HG03025 (cell line): ENCODE measurements at regions not wholly inside any gene's neighbourhood (a gene's known extent, or its start where the extent isn't known, plus 50 kb on each side); places are given as distances from the start of the nearest gene placed in this dataset.

Source experiments
- ATAC-seq: cut with Tn5 transposase; IDR thresholded peaks from one replicate; pipeline ENCODE4 v1.9.1; 2021; ENCODE audit warnings: mild to moderate bottlenecking, moderate library complexity; ENCODE audit not compliant: unreplicated experiment, low FRiP score

GRCh38 chr2:23260621-23261020, 124.4 kb upstream of the KLHL29 start:
- ATAC-seq = no peak

DNA sequence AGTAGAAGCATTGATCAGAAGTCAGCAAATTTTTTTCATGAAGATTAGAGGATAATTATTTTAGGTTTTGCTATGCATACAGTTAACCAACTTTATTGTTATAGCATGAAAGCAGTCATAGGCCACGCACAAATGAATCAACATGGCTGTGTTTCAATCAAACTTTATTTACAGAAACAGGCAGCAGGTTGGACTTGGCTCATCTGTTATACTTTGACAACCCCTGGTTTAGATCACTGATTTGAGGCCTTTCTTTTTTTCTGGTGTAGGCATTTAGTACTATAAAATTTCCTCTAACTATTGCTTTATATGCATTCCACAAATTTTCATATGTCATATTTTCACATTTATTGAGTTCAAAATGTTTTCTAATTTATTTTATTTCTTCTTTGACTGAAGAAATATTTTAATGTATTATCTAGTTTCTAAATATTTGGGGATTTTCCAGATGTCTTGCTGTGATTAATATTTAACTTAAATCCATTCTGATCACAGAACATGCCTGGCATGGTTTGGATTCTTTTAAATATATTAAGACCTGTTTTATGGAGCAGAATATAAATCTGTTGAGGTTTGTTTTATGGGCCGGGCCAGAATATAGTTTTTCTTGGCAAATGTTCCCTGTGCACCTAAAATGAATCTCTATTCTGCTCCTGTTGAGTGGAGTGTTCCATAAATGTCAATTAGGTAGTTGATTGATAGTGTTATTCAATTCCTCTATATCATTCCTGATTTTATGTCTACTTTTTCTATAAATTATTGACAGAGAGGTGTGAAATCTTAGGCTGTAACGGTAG, 116.3 kb upstream of the KLHL29 start:
- no peak for ATAC-seq

GRCh38 chr2:23269747-23270146, 115.2 kb upstream of the KLHL29 start:
- ATAC-seq = no peak

GRCh38 chr2:23270810-23271209, 114.2 kb upstream of the KLHL29 start:
- ATAC-seq = no peak

DNA sequence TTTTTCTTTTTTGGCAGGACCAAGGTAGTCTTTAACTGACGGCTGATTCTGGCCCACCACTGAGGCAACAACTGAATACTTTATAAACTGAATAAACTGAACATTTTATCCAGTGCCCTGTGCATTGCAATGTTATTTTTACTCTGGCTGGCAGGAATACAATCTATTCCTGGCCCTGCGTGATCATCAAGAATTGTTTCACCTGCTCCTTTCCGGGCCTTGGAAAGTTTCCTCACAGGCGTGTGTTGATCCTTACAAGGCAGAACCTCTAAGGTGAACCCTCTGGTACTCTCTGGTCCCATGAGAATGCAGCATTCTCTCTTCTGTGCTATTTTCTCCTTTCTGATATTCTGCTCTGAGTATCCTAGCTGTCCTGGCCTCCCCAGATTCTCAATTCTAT, 113.7 kb upstream of the KLHL29 start:
- no peak for ATAC-seq

DNA sequence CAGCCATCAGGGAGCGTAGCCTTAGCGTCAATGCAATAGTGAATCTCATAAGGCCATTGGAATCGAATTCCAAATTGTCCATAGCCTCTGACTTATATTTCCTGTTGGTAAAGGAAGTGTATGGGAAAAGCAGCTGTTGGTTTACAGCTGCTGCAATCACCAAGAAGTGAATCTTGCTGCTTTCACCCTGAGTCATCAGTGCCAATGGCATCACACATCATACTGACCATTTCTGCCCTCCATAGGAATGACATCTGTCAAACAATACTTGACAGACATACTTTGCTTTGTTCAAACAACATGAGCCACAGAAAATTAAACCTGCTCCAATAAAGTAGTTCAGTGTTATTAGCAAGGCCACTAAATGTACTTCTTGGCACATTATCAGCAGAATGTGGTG, 111.2 kb upstream of the KLHL29 start:
- ATAC-seq = no peak

DNA sequence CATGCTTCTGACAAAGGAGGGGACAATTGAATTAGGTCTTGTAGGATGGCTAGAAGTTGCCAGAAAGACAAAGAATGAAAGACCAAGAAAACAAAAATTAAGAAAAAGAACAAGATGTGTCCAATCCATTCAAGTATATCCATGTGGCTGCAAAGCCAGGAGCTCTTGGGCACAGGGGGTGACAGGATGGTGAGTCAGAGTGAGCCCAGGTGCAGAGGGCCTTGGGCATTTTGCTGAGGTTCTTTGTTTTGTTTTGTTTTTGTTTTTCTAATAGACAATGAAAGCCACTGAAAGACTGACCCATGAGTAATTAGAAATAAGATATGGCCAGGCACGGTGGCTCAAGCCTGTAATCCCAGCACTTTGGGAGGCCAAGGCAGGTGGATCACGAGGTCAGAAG, 104.6 kb upstream of the KLHL29 start:
- no peak for ATAC-seq

DNA sequence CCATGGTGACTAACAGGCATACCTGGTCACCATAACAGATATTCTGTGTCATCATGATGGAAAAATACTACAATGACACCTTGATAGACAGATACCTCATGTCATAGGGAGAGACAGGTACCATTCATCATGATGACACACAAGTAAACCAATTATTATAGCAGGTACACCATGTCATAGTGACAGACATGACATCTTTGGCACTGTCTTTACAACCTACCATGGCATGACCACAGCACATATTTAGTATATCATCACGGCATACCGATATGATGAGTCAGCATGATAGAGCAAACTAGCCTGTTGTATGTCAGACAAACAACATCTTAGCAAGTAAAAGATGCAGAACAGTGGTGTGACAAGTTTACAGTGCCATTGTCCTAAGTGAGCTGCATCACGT, 101.3 kb upstream of the KLHL29 start:
- ATAC-seq = no peak

DNA sequence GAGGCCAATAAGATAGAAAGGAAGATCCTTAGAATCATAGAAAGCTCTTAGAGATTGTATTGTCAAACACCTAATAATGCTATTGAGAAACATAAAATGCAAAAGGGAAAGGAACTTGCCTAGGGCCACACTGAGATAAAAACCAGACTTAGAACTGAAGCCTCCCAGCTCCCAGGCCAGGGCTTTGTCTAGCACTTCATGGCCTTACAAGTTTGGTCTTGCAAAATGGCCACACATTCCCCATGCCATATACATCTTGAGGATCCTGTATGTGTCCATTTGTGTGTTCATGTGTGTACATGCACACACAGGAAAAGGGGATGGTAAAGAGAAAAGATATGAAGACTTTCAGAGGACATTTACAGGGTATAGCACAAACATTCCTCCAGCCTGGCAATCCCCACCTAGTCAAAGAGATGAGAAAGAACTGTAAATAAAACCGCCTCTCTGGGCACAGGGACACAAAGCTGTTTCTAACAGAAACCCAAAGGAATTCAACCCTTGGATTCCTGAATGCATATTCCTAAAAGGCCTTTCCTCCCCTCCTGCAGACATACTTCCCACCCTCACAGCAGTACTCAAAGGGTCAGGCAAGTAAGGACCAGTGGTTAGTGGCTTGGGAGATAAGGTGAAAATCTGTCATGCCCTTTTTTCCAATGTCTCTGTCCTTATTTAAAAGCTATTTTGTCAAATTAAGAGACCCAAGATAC, 99.7 kb upstream of the KLHL29 start:
- no peak for ATAC-seq

- ATAC-seq = no peak
Observed at GRCh38 chr2:23286031-23286757, 98.8 kb upstream of the KLHL29 start.

DNA sequence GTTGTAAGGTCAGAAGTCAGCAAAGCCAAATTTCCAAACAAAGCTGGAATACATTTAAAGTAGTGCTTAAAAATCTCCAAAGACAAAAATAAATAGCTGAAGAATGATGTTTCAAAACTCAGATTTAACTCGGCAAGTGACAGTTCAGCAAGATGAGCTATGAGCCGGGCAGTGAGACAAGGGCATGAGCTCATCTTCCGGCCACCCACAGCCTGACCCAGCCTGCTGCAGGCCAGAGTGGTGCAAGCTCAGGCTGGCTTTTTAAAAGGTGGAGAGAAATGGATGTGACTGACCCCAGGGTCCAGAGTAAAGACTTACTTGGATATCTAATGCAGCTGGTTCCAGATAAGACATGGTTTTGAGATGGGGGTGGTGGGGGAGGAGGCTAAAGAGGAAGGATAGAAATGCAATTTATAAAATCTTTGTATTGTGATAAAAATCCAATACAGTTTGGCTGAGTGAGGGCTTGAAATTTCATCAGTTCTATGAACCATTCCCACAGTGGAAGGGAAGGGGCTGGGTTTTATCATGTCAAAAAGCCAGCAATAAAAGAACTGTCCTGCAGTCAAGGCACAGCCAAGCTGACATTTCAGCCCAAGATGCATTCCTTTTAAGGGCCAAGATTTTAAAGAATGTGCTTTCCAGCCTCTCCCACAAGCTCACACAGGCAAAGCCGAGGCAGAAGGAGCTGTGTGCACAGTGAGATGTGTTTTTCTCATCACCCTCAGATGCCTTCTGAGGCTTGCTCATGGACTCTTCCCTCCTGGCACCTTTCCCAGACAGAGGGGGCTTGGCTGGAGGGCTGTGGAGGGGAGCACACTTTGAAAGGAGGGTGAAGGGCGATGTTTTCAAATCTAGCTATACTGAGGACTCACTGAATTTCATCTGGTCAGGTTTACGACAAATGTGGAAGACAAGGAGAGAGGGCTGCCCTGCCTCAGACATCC, 97.9 kb upstream of the KLHL29 start:
- ATAC-seq = no peak

DNA sequence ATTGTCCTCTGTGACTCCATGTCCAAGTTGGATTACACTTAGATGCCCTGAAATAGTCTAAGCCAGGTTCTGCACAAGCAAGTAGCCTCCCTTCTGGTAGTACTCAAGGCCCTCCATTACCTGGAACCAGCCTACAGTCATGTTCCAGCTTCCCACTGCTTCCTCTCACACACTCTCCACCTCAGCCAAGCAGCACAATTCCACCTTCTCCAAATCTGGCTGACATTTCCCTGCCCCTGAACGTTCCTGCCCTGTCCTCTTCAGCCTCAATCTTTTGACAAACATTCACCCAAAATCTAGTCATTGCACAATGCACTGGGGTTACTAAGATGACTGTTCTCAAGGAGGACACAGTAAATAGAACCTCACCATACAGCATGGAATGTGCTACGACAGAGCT, 95.3 kb upstream of the KLHL29 start:
- no peak for ATAC-seq

DNA sequence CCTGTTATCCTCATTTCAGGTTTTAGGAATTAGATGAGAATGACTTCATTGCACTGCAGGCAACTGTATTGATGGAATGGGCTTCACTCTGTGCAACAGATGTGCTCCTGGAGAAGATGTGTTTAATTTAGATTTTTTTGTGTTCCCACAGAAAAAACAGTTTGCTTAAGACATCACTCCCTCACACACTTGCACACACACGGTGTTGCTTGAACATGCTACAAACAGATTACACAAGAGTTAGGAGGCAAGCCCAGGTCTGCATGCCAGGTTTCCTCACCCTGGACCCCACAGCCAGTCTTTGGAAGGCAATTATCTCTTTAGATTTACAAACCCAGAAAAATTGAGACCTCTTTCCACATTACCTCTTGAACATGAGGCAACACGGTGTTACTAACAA, 93.7 kb upstream of the KLHL29 start:
- ATAC-seq = no peak

GRCh38 chr2:23292024-23292423, 93.0 kb upstream of the KLHL29 start:
- ATAC-seq = no peak

GRCh38 chr2:23293063-23293462, 91.9 kb upstream of the KLHL29 start:
- no peak for ATAC-seq

- no peak for ATAC-seq
Observed at GRCh38 chr2:23293731-23294130, 91.2 kb upstream of the KLHL29 start.

DNA sequence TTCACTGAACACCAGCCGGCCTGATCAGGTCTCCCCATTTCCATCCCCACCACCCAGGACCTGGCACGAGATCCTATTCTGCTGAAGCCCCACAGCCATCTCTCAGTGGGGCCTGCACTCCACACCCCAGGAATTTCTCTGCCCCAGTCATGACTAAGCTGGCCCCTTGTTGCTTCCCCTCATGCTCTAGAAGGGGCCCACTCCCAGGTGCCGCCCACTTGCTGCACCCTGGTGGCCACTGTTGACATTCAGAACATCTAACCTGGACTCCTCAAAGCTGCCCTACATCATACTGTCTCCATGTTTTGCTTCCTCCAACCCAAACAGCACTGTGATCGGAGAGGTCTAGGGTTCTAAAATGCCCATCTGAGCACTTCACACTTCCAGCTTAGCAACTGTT, 90.7 kb upstream of the KLHL29 start:
- no peak for ATAC-seq

DNA sequence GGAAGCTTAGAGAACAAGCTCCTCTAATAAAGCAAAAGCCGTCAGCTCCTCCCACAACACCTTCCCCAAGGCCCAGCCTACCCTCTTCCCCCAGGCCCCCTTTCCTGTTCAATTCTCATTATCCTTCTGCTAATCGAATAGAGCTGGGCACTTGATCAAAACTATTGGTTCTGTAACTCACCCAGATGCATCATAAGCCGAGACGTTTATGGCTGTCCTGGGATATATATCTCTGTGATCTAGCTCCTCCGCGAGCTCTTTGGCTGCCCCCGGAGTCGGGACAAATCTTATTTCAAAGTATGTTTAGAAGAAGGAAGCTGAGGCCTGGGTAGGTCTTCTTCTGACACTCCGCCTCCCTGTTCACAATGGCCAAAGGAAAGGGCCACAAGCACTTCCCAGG, 88.3 kb upstream of the KLHL29 start:
- ATAC-seq = no peak

DNA sequence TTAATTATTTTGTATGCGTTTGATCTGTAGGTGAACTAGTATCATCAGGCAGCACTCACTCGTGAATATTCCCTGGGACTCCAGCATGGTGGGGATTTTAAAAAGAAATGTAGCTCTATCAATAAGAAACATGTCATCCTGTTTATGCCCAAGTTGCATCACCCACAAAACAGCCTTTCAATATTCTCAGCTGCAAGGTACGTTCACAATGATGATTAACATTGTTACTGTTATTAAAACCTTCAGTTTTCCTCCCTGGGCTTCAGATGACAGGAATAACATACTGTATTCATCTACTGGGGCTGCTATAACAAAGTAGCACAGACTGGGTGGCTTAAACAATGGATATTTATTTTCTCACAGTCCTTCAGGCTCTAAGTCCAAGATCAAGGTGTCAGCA, 87.9 kb upstream of the KLHL29 start:
- ATAC-seq = no peak

DNA sequence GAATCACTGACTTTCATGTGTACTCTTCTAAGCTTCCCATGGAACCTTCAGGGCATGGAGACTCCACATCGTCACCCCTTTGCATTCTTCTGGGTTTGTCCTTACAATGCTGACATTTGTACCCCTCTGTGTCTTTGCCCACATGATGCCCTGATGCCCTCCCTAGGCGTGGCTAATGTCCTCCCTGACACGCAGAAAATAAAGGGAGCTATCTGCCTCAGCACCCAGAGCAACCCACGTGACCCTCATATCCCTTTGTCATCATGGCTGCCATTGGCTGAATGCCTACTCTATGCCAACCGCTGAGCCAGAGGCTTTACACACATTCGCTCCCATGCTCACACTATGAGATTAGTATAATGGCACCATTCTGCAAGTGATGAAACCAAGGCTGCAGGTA, 86.4 kb upstream of the KLHL29 start:
- no peak for ATAC-seq
